ENCODE measurements at regions not wholly inside any gene's neighbourhood (a gene's known extent, or its start where the extent isn't known, plus 50 kb on each side); places are given as distances from the start of the nearest gene placed in this dataset.

GRCh38 chr5:123754908-123755307 lies 242.9 kb downstream of the CSNK1G3 start:
- H3K27ac ChIP-seq (ENCODE audit: insufficient read length, low read depth, low read length) = no peak overlapping the region
- H3K23ac ChIP-seq (ENCODE audit: insufficient read length, low read depth, low read length) = no peak overlapping the region
- no peaks in the 10 kb centered on the region for H3K27me3 ChIP-seq (ENCODE audit: insufficient read depth, low read length)
- TF ChIP-seq CTCF (conservative IDR thresholded peaks at IDR 0.05) = no peak
- no peak overlapping the region for H2BK120ac ChIP-seq (ENCODE audit: low read depth, low read length, poor library complexity, severe bottlenecking)
- H3K9me3 Mint-ChIP-seq = peaks cover 0 to 12% of the 10 kb centered on the region in 2 experiments; a peak in 4 of 5 replicates
- no peak overlapping the region for H4K8ac ChIP-seq (replicated peaks; ENCODE audit: insufficient read length, low read depth, low read length)
- no peak overlapping the region for H3K4me2 ChIP-seq (ENCODE audit: insufficient read depth, insufficient read length, low read length)
- no peak overlapping the region for H2BK20ac ChIP-seq (ENCODE audit: low read depth, low read length, poor library complexity, severe bottlenecking)
- no peaks in the 10 kb centered on the region for H4K20me1 ChIP-seq (ENCODE audit: control insufficient read depth, insufficient read depth, insufficient read length)
- no peak overlapping the region for H2AFZ ChIP-seq (ENCODE audit: low read length)
- peaks cover 13 to 18% of the 10 kb centered on the region in 2 experiments for H3K4me1 Mint-ChIP-seq
- no peak for DNase-seq
- H3K79me1 ChIP-seq (ENCODE audit: insufficient read depth, low read depth, low read length, poor library complexity, severe bottlenecking) = no peaks in the 10 kb centered on the region
- H3T11ph ChIP-seq (ENCODE audit: low read length) = no peak overlapping the region
- H3K36me3 Mint-ChIP-seq (ENCODE audit: insufficient read depth in 1 of 3, low read depth in 3 of 3) = peaks cover 0 to 9% (median 0%) of the 10 kb centered on the region in 3 experiments; a peak in 3 of 7 replicates
- H3K56ac ChIP-seq (ENCODE audit: insufficient read length, low read depth, low read length) = no peak overlapping the region
- no peak overlapping the region for H3K4me3 Mint-ChIP-seq
- no peaks in the 10 kb centered on the region for H3K79me2 ChIP-seq (ENCODE audit: insufficient read depth, low read length)
- no peak overlapping the region for H3K18ac ChIP-seq (ENCODE audit: insufficient read length, low read depth, low read length)
- peaks cover 2% of the 10 kb centered on the region; the same call in 1 of the 2 replicates for H3K4me1 ChIP-seq (ENCODE audit: insufficient read depth, low read length)
- H2BK15ac ChIP-seq (ENCODE audit: low read depth, low read length) = no peak overlapping the region
- H3K27ac Mint-ChIP-seq = no peak overlapping the region
- no peak overlapping the region for H4K91ac ChIP-seq (ENCODE audit: insufficient read length, low read depth, low read length)
- H3K4ac ChIP-seq (ENCODE audit: low read depth, low read length) = no peak overlapping the region
- H2BK5ac ChIP-seq (ENCODE audit: insufficient read length, low read length) = no peak overlapping the region
- H3K23me2 ChIP-seq (ENCODE audit: insufficient read length, low read depth, low read length, poor library complexity, severe bottlenecking) = no peaks in the 10 kb centered on the region
- H2AK5ac ChIP-seq (ENCODE audit: insufficient read length, low read length) = no peak overlapping the region
- H3K9ac ChIP-seq (ENCODE audit: extremely low read depth, insufficient read length, low read length) = no peak overlapping the region
- no peak overlapping the region for H4K5ac ChIP-seq (ENCODE audit: insufficient read length, low read depth, low read length)
- no peak overlapping the region for H3K14ac ChIP-seq (ENCODE audit: insufficient read depth, low read length)
- H3K9me3 ChIP-seq (ENCODE audit: control insufficient read depth, low read depth, low read length) = no peaks in the 10 kb centered on the region
- H3K27me3 Mint-ChIP-seq (ENCODE audit: low read depth) = no peaks in the 10 kb centered on the region
- H2BK12ac ChIP-seq (ENCODE audit: insufficient read length, low read depth, low read length) = no peak overlapping the region
- WGBS (ENCODE audit: extremely low coverage, insufficient read length, low lambda C conversion rate) = no CpG with 5 or more reads among the region's 3 CpGs
